Thyroid gland (tissue), 4 donors: ENCODE measurements at regions not wholly inside any gene's neighbourhood (a gene's known extent, or its start where the extent isn't known, plus 50 kb on each side); places are given as distances from the start of the nearest gene placed in this dataset.

Source experiments
- CTCF ChIP-seq, 6 experiments: fragments of 200-600 bp in 3 of 6; fragments of 450-650 bp in 3 of 6; sonication (generic) in 3 of 6; IDR thresholded peaks; one replicate each; pipeline ENCODE4 v1.5.1; 2016 to 2019; ENCODE audit warnings: antibody characterized with exemption in 6 of 6, mild to moderate bottlenecking in 2 of 6, inconsistent platforms in 1 of 6, moderate library complexity in 1 of 6
- POLR2A ChIP-seq, 2 donors: fragments of 450-650 bp; IDR thresholded peaks; one replicate each; pipeline ENCODE4 v1.6.1; 2017; ENCODE audit warnings: antibody characterized with exemption in 2 of 2, mild to moderate bottlenecking in 2 of 2, moderate library complexity in 1 of 2

- no peak for TF ChIP-seq CTCF (IDR thresholded peaks at IDR 0.05)
- no peak for TF ChIP-seq POLR2A (IDR thresholded peaks at IDR 0.05)
Observed at GRCh38 chr7:106377847-106378361, 93.1 kb upstream of the NAMPT start.
